Neuronal stem cell (in vitro differentiated cells): ENCODE measurements at regions not wholly inside any gene's neighbourhood (a gene's known extent, or its start where the extent isn't known, plus 50 kb on each side); places are given as distances from the start of the nearest gene placed in this dataset.

Source experiments
- DNase-seq: peaks from one replicate; pipeline ENCODE4 v3.0.0-alpha.2; 2013; ENCODE audit warnings: low spot score
- H2AFZ ChIP-seq: one replicate; pipeline ENCODE4 v1.6.1; 2013; ENCODE audit warnings: mild to moderate bottlenecking, low read length, inconsistent platforms
- H2AK5ac ChIP-seq: 2 replicates; pipeline ENCODE4 v1.6.1; 2013; ENCODE audit warnings: low read depth, mild to moderate bottlenecking, inconsistent platforms, low read length, moderate library complexity, mixed read lengths
- H2BK120ac ChIP-seq: 2 replicates; pipeline ENCODE4 v1.6.1; 2013; ENCODE audit warnings: low read depth, mild to moderate bottlenecking, inconsistent platforms, low read length, moderate library complexity, mixed read lengths
- H2BK12ac ChIP-seq: one replicate; pipeline ENCODE4 v1.6.1; 2013; ENCODE audit warnings: low read length, inconsistent platforms
- H2BK15ac ChIP-seq: 2 replicates; pipeline ENCODE4 v1.6.1; 2013; ENCODE audit warnings: mild to moderate bottlenecking, low read length, inconsistent platforms, mixed read lengths
- H2BK5ac ChIP-seq: one replicate; pipeline ENCODE4 v1.6.1; 2013; ENCODE audit warnings: inconsistent platforms, mild to moderate bottlenecking, low read length, moderate library complexity
- H3K14ac ChIP-seq: one replicate; pipeline ENCODE4 v1.6.1; 2013; ENCODE audit warnings: low read length, inconsistent platforms
- H3K18ac ChIP-seq: 2 replicates; pipeline ENCODE4 v1.6.1; 2013; ENCODE audit warnings: low read length, inconsistent platforms
- H3K23ac ChIP-seq: 2 replicates; pipeline ENCODE4 v1.6.1; 2013; ENCODE audit warnings: low read depth, mild to moderate bottlenecking, mixed read lengths, low read length, inconsistent platforms; ENCODE audit not compliant: poor library complexity
- H3K27ac ChIP-seq: replicated peaks from 3 replicates; pipeline ENCODE4 v1.5.1; 2013; ENCODE audit warnings: low read length, inconsistent platforms
- H3K27me3 ChIP-seq, 3 experiments: 2 replicates each; pipeline ENCODE4 v1.6.1; 2013; ENCODE audit warnings: low read length in 3 of 3, mild to moderate bottlenecking in 2 of 3, inconsistent platforms in 1 of 3, low read depth in 1 of 3, mixed read lengths in 1 of 3, moderate library complexity in 1 of 3; ENCODE audit not compliant: control insufficient read depth in 3 of 3, insufficient read depth in 3 of 3
- H3K36me3 ChIP-seq, 2 donors: replicated peaks in 1 of 2; 2 replicates each; pipeline ENCODE4 v1.6.1; 2013; ENCODE audit warnings: low read length in 2 of 2; ENCODE audit not compliant: control insufficient read depth in 2 of 2, insufficient read depth in 2 of 2
- H3K4ac ChIP-seq: 2 replicates; pipeline ENCODE4 v1.6.1; 2013; ENCODE audit warnings: inconsistent platforms, mild to moderate bottlenecking, low read length, moderate library complexity
- H3K4me1 ChIP-seq, 2 donors: 1 replicate in 1 of 2; 2 replicates in 1 of 2; pipeline ENCODE4 v1.6.1; 2013; ENCODE audit warnings: low read length in 2 of 2, low read depth in 1 of 2; ENCODE audit not compliant: control insufficient read depth in 2 of 2, insufficient read depth in 1 of 2
- H3K4me2 ChIP-seq: one replicate; pipeline ENCODE4 v1.6.1; 2013; ENCODE audit warnings: mild to moderate bottlenecking, low read length, inconsistent platforms; ENCODE audit not compliant: insufficient read depth, poor library complexity, severe bottlenecking
- H3K4me3 ChIP-seq, 2 donors: 2 replicates each; pipeline ENCODE4 v1.5.1; 2013; ENCODE audit warnings: low read length in 2 of 2, mild to moderate bottlenecking in 2 of 2, inconsistent platforms in 1 of 2, moderate library complexity in 1 of 2
- H3K79me1 ChIP-seq: one replicate; pipeline ENCODE4 v1.6.1; 2013; ENCODE audit warnings: low read depth, mild to moderate bottlenecking, inconsistent platforms, low read length, moderate library complexity
- H3K9ac ChIP-seq: one replicate; pipeline ENCODE4 v1.6.1; 2013; ENCODE audit warnings: mild to moderate bottlenecking, low read depth, low read length, inconsistent platforms; ENCODE audit not compliant: poor library complexity
- H3K9me3 ChIP-seq, 2 donors: replicated peaks in 1 of 2; 2 replicates each; pipeline versions ENCODE3 to v1.6.1; 2013; ENCODE audit warnings: low read length in 2 of 2, mild to moderate bottlenecking in 2 of 2, inconsistent platforms in 1 of 2, low read depth in 1 of 2, mixed read lengths in 1 of 2, moderate library complexity in 1 of 2; ENCODE audit not compliant: control insufficient read depth in 2 of 2, insufficient read depth in 1 of 2
- H4K8ac ChIP-seq: one replicate; pipeline ENCODE4 v1.6.1; 2013; ENCODE audit warnings: low read depth, mild to moderate bottlenecking, inconsistent platforms, low read length, moderate library complexity
- H4K91ac ChIP-seq: one replicate; pipeline ENCODE4 v1.6.1; 2013; ENCODE audit warnings: low read length, low read depth, mild to moderate bottlenecking, inconsistent platforms; ENCODE audit not compliant: poor library complexity
- WGBS, 2 donors: extraction: QIAGEN DNeasy Blood & Tissue Kit; methylation state at CpG; one replicate each; pipeline ENCODE4 v1.1.7; 2013; ENCODE audit warnings: missing lambda C conversion rate in 2 of 2, mixed read lengths in 1 of 2; ENCODE audit not compliant: insufficient read length in 2 of 2, insufficient replicate concordance in 1 of 2; ENCODE audit errors: extremely low coverage in 2 of 2; 5-methylcytosine and 5-hydroxymethylcytosine counted together

GRCh38 chr2:236755278-236755840 is 185.7 kb downstream of the ACKR3 start:
- Histone ChIP-seq H3K18ac (no peak overlapping the region), H3K9ac (no peak overlapping the region), H3K27ac (no peak overlapping the region), H2BK12ac (no peak overlapping the region), H2AK5ac (no peak overlapping the region), H3K27me3 (no peaks in the 10 kb centered on the region), H4K8ac (no peak overlapping the region), H2BK15ac (no peak overlapping the region), H3K79me1 (no peaks in the 10 kb centered on the region), H2BK5ac (no peak overlapping the region), H3K9me3 (no peaks in the 10 kb centered on the region), H3K14ac (no peak overlapping the region), H3K4ac (no peak overlapping the region), H2BK120ac (no peak overlapping the region), H2AFZ (peak overlapping the region; percentile 19), H3K23ac (no peak overlapping the region), H4K91ac (no peak overlapping the region), H3K4me2 (no peak overlapping the region), H3K4me3 (no peak overlapping the region), H3K36me3 (no peaks in the 10 kb centered on the region), H3K4me1 (peaks cover 14 to 16% of the 10 kb centered on the region in 2 donors)
- no CpG with 5 or more reads among the region's 5 CpGs for WGBS, 2 donors
- no peak for DNase-seq

GRCh38 chr2:236758406-236758805 is 188.8 kb downstream of the ACKR3 start:
- no peak overlapping the region for H2AFZ ChIP-seq
- no CpG with 5 or more reads among the region's 2 CpGs for WGBS, 2 donors
- H2BK5ac ChIP-seq = no peak overlapping the region
- H3K4me2 ChIP-seq = no peak overlapping the region
- no peak overlapping the region for H3K9ac ChIP-seq
- peaks cover 0 to 1% of the 10 kb centered on the region in 2 donors for H3K9me3 ChIP-seq
- H2BK15ac ChIP-seq = no peak overlapping the region
- no peak overlapping the region for H3K27ac ChIP-seq
- no peak overlapping the region for H3K4me3 ChIP-seq
- no peak overlapping the region for H2BK12ac ChIP-seq
- H4K91ac ChIP-seq = no peak overlapping the region
- no peak overlapping the region for H2AK5ac ChIP-seq
- H2BK120ac ChIP-seq = no peak overlapping the region
- H4K8ac ChIP-seq = no peak overlapping the region
- H3K14ac ChIP-seq = no peak overlapping the region
- no peak overlapping the region for H3K18ac ChIP-seq
- H3K27me3 ChIP-seq = no peaks in the 10 kb centered on the region
- no peaks in the 10 kb centered on the region for H3K36me3 ChIP-seq
- DNase-seq = no peak
- no peak overlapping the region for H3K23ac ChIP-seq
- peaks cover 10 to 12% of the 10 kb centered on the region in 2 donors for H3K4me1 ChIP-seq
- no peaks in the 10 kb centered on the region for H3K79me1 ChIP-seq
- H3K4ac ChIP-seq = no peak overlapping the region

GRCh38 chr2:236760246-236760645 is 190.6 kb downstream of the ACKR3 start:
- peak overlapping the region in 1 of 2 donors; percentile 24 for H3K4me3 ChIP-seq
- peaks cover 0 to 1% of the 10 kb centered on the region in 2 donors for H3K9me3 ChIP-seq

GRCh38 chr2:236761358-236761757 is 191.7 kb downstream of the ACKR3 start:
- Histone ChIP-seq H3K14ac (no peak overlapping the region), H2BK15ac (no peak overlapping the region), H3K9ac (no peak overlapping the region), H2AK5ac (no peak overlapping the region), H3K23ac (no peak overlapping the region), H3K9me3 (peaks cover 0 to 1% of the 10 kb centered on the region in 2 donors), H3K4ac (no peak overlapping the region), H4K8ac (no peak overlapping the region), H3K36me3 (no peaks in the 10 kb centered on the region), H3K27me3 (no peaks in the 10 kb centered on the region), H2BK120ac (no peak overlapping the region), H3K79me1 (no peaks in the 10 kb centered on the region), H3K4me2 (no peak overlapping the region), H2BK5ac (no peak overlapping the region), H4K91ac (no peak overlapping the region), H3K4me3 (no peak overlapping the region), H2AFZ (no peak overlapping the region), H3K18ac (no peak overlapping the region), H3K27ac (no peak overlapping the region), H3K4me1 (no peaks in the 10 kb centered on the region), H2BK12ac (no peak overlapping the region)
- no CpG with 5 or more reads among the region's 3 CpGs for WGBS, 2 donors
- DNase-seq = no peak

More at GRCh38 chr2:236760246-236760645, 190.6 kb downstream of the ACKR3 start:
- no peak overlapping the region for H2BK120ac ChIP-seq
- no peak overlapping the region for H2AK5ac ChIP-seq
- no peak overlapping the region for H2AFZ ChIP-seq
- H3K27me3 ChIP-seq = no peaks in the 10 kb centered on the region
- no peak overlapping the region for H2BK15ac ChIP-seq
- no peak overlapping the region for H3K14ac ChIP-seq
- H3K36me3 ChIP-seq = no peaks in the 10 kb centered on the region
- H4K8ac ChIP-seq = no peak overlapping the region
- no peaks in the 10 kb centered on the region for H3K4me1 ChIP-seq
- no peak for DNase-seq
- no peak overlapping the region for H2BK5ac ChIP-seq
- H4K91ac ChIP-seq = no peak overlapping the region
- H3K9ac ChIP-seq = no peak overlapping the region
- no peak overlapping the region for H3K4me2 ChIP-seq
- H3K79me1 ChIP-seq = no peaks in the 10 kb centered on the region
- H3K18ac ChIP-seq = no peak overlapping the region
- H3K4ac ChIP-seq = no peak overlapping the region
- H2BK12ac ChIP-seq = no peak overlapping the region
- no peak overlapping the region for H3K23ac ChIP-seq
- H3K27ac ChIP-seq = no peak overlapping the region
